Skeletal muscle satellite cell (primary cell): ENCODE measurements at regions not wholly inside any gene's neighbourhood (a gene's known extent, or its start where the extent isn't known, plus 50 kb on each side); places are given as distances from the start of the nearest gene placed in this dataset.

Source experiments
- H3K27me3 ChIP-seq: 2 replicates; pipeline ENCODE4 v1.7.0; 2013; ENCODE audit warnings: low read length; ENCODE audit not compliant: control insufficient read depth, insufficient read depth
- H3K36me3 ChIP-seq: 2 replicates; pipeline ENCODE4 v1.7.0; 2013; ENCODE audit warnings: mild to moderate bottlenecking, control low read depth, low read length; ENCODE audit not compliant: insufficient read depth
- H3K4me1 ChIP-seq: 2 replicates; pipeline ENCODE4 v1.7.0; 2013; ENCODE audit warnings: low read length; ENCODE audit not compliant: control insufficient read depth, insufficient read depth
- H3K4me2 ChIP-seq: 2 replicates; pipeline ENCODE4 v1.7.0; 2013; ENCODE audit warnings: mild to moderate bottlenecking, low read length
- H3K4me3 ChIP-seq: 2 replicates; pipeline ENCODE4 v1.7.0; 2013; ENCODE audit warnings: low read length
- H3K9ac ChIP-seq: 2 replicates; pipeline ENCODE4 v1.7.0; 2013; ENCODE audit warnings: mild to moderate bottlenecking, low read depth, low read length, moderate library complexity
- H3K9me3 ChIP-seq: replicated peaks from 2 replicates; pipeline ENCODE4 v1.7.0; 2013; ENCODE audit warnings: mild to moderate bottlenecking, control low read depth, low read length

- Histone ChIP-seq H3K9ac (no peak overlapping the region), H3K27me3 (no peaks in the 10 kb centered on the region), H3K36me3 (no peaks in the 10 kb centered on the region), H3K9me3 (peaks cover 22% of the 10 kb centered on the region), H3K4me3 (no peak overlapping the region), H3K4me1 (no peaks in the 10 kb centered on the region), H3K4me2 (no peak overlapping the region)
Measured at GRCh38 chr18:77984178-77984577, 734.5 kb downstream of the GALR1 start.

- H3K4me2 ChIP-seq, result no peak overlapping the region
- peaks cover 22% of the 10 kb centered on the region for H3K9me3 ChIP-seq
- no peaks in the 10 kb centered on the region for H3K27me3 ChIP-seq
- no peaks in the 10 kb centered on the region for H3K4me1 ChIP-seq
- no peaks in the 10 kb centered on the region for H3K36me3 ChIP-seq
- H3K9ac ChIP-seq, result no peak overlapping the region
- no peak overlapping the region for H3K4me3 ChIP-seq
Measured at GRCh38 chr18:77984833-77985232, 735.2 kb downstream of the GALR1 start.

- Histone ChIP-seq H3K4me1 (no peaks in the 10 kb centered on the region), H3K4me3 (no peak overlapping the region), H3K4me2 (no peak overlapping the region), H3K9ac (no peak overlapping the region), H3K36me3 (no peaks in the 10 kb centered on the region), H3K9me3 (peaks cover 27% of the 10 kb centered on the region), H3K27me3 (no peaks in the 10 kb centered on the region)
Measured at GRCh38 chr18:77985526-77986281, 736.1 kb downstream of the GALR1 start.

- H3K27me3 ChIP-seq, result no peaks in the 10 kb centered on the region
- no peak overlapping the region for H3K9ac ChIP-seq
- H3K9me3 ChIP-seq, result peaks cover 5% of the 10 kb centered on the region
- H3K36me3 ChIP-seq, result no peaks in the 10 kb centered on the region
- no peaks in the 10 kb centered on the region for H3K4me1 ChIP-seq
- H3K4me2 ChIP-seq, result no peak overlapping the region
- no peak overlapping the region for H3K4me3 ChIP-seq
Measured at GRCh38 chr18:77990131-77990530, 740.5 kb downstream of the GALR1 start.

- no peaks in the 10 kb centered on the region for H3K4me1 ChIP-seq
- H3K4me3 ChIP-seq, result no peak overlapping the region
- no peak overlapping the region for H3K4me2 ChIP-seq
- H3K9ac ChIP-seq, result no peak overlapping the region
- H3K9me3 ChIP-seq, result peaks cover 5% of the 10 kb centered on the region
- no peaks in the 10 kb centered on the region for H3K27me3 ChIP-seq
- no peaks in the 10 kb centered on the region for H3K36me3 ChIP-seq
Measured at GRCh38 chr18:77990901-77991300, 741.3 kb downstream of the GALR1 start.

- Histone ChIP-seq H3K9ac (no peak overlapping the region), H3K4me1 (no peaks in the 10 kb centered on the region), H3K9me3 (peaks cover 5% of the 10 kb centered on the region), H3K4me2 (no peak overlapping the region), H3K4me3 (no peak overlapping the region), H3K27me3 (no peaks in the 10 kb centered on the region), H3K36me3 (no peaks in the 10 kb centered on the region)
Measured at GRCh38 chr18:77992057-77992456, 742.4 kb downstream of the GALR1 start.

- H3K4me2 ChIP-seq, result no peak overlapping the region
- H3K4me1 ChIP-seq, result no peaks in the 10 kb centered on the region
- no peaks in the 10 kb centered on the region for H3K27me3 ChIP-seq
- peaks cover 5% of the 10 kb centered on the region for H3K9me3 ChIP-seq
- no peak overlapping the region for H3K9ac ChIP-seq
- H3K4me3 ChIP-seq, result no peak overlapping the region
- H3K36me3 ChIP-seq, result no peaks in the 10 kb centered on the region
Measured at GRCh38 chr18:77993188-77993981, 743.7 kb downstream of the GALR1 start.

- Histone ChIP-seq H3K4me3 (no peak overlapping the region), H3K27me3 (no peaks in the 10 kb centered on the region), H3K36me3 (no peaks in the 10 kb centered on the region), H3K4me1 (no peaks in the 10 kb centered on the region), H3K9ac (no peak overlapping the region), H3K4me2 (no peak overlapping the region), H3K9me3 (no peaks in the 10 kb centered on the region)
Measured at GRCh38 chr18:77995593-77995992, 745.9 kb downstream of the GALR1 start.

GRCh38 chr18:77996737-77997136, 747.1 kb downstream of the GALR1 start:
- Histone ChIP-seq H3K27me3 (no peaks in the 10 kb centered on the region), H3K4me1 (no peaks in the 10 kb centered on the region), H3K4me3 (no peak overlapping the region), H3K4me2 (no peak overlapping the region), H3K9me3 (peaks cover 6% of the 10 kb centered on the region), H3K9ac (no peak overlapping the region), H3K36me3 (no peaks in the 10 kb centered on the region)

- no peak overlapping the region for H3K4me3 ChIP-seq
- no peak overlapping the region for H3K9ac ChIP-seq
- no peaks in the 10 kb centered on the region for H3K27me3 ChIP-seq
- H3K4me1 ChIP-seq, result no peaks in the 10 kb centered on the region
- no peak overlapping the region for H3K4me2 ChIP-seq
- H3K36me3 ChIP-seq, result no peaks in the 10 kb centered on the region
- peaks cover 15% of the 10 kb centered on the region for H3K9me3 ChIP-seq
Measured at GRCh38 chr18:78001811-78002210, 752.2 kb downstream of the GALR1 start.

- no peak overlapping the region for H3K9ac ChIP-seq
- no peaks in the 10 kb centered on the region for H3K27me3 ChIP-seq
- H3K4me2 ChIP-seq, result no peak overlapping the region
- no peaks in the 10 kb centered on the region for H3K4me1 ChIP-seq
- H3K4me3 ChIP-seq, result no peak overlapping the region
- no peaks in the 10 kb centered on the region for H3K36me3 ChIP-seq
- peaks cover 15% of the 10 kb centered on the region for H3K9me3 ChIP-seq
Measured at GRCh38 chr18:78006006-78006773, 756.5 kb downstream of the GALR1 start.
